Liver (tissue), 7 donors: ENCODE measurements at regions not wholly inside any gene's neighbourhood (a gene's known extent, or its start where the extent isn't known, plus 50 kb on each side); places are given as distances from the start of the nearest gene placed in this dataset.
"Not testable (repeated sequence)": the region's sequence is repeated elsewhere in the genome, so short reads cannot be mapped to it uniquely, and the experiment has no call there.

Source experiments
- DNase-seq: peaks from one replicate; pipeline ENCODE4 v3.0.0-alpha.2; 2017; ENCODE audit warnings: low spot score
- H3K27ac ChIP-seq, 2 donors: one replicate each; pipeline ENCODE4 v1.7.0; 2013; ENCODE audit warnings: inconsistent platforms in 2 of 2, low read length in 2 of 2, control low read depth in 1 of 2, low read depth in 1 of 2, mild to moderate bottlenecking in 1 of 2
- H3K27me3 ChIP-seq, 4 donors: one replicate each; pipeline versions ENCODE4 v1.6.1 to v1.7.0; 2013; ENCODE audit warnings: low read length in 3 of 4, inconsistent platforms in 1 of 4, mild to moderate bottlenecking in 1 of 4, moderate library complexity in 1 of 4; ENCODE audit not compliant: control insufficient read depth in 4 of 4, insufficient read depth in 4 of 4
- H3K36me3 ChIP-seq, 4 donors: one replicate each; pipeline versions ENCODE4 v1.6.1 to v1.7.0; 2013; ENCODE audit warnings: low read length in 3 of 4, mild to moderate bottlenecking in 3 of 4, low read depth in 1 of 4, moderate library complexity in 1 of 4; ENCODE audit not compliant: control insufficient read depth in 4 of 4, insufficient read depth in 3 of 4
- H3K4me1 ChIP-seq, 4 donors: one replicate each; pipeline versions ENCODE4 v1.6.1 to v1.7.0; 2013; ENCODE audit warnings: low read length in 3 of 4, mild to moderate bottlenecking in 3 of 4, moderate library complexity in 1 of 4; ENCODE audit not compliant: control insufficient read depth in 4 of 4, insufficient read depth in 4 of 4
- H3K4me3 ChIP-seq, 3 donors: one replicate each; pipeline versions ENCODE4 v1.6.1 to v1.7.0; 2013; ENCODE audit warnings: low read length in 3 of 3, control low read depth in 1 of 3, low read depth in 1 of 3, mild to moderate bottlenecking in 1 of 3
- H3K9ac ChIP-seq, 2 donors: one replicate each; pipeline ENCODE4 v1.7.0; 2013; ENCODE audit warnings: low read length in 2 of 2, mild to moderate bottlenecking in 2 of 2, moderate library complexity in 2 of 2, control low read depth in 1 of 2, low read depth in 1 of 2
- H3K9me3 ChIP-seq, 4 donors: one replicate each; pipeline versions ENCODE4 v1.6.1 to v1.7.0; 2013; ENCODE audit warnings: low read length in 3 of 4; ENCODE audit not compliant: control insufficient read depth in 4 of 4
- RAD21 ChIP-seq, 2 donors: IDR thresholded peaks; 2 replicates each; pipeline ENCODE4 v1.6.1; 2016; ENCODE audit warnings: antibody characterized with exemption in 2 of 2, mild to moderate bottlenecking in 2 of 2
- TAF1 ChIP-seq: conservative IDR thresholded peaks from 2 replicates; pipeline ENCODE4 v1.6.1; 2016; ENCODE audit warnings: antibody characterized with exemption, mild to moderate bottlenecking
- whole genome bisulfite sequencing: extraction: QIAGEN DNeasy Blood & Tissue Kit; methylation state at CpG from one replicate; pipeline ENCODE4 v1.1.7; 2013; 5-methylcytosine and 5-hydroxymethylcytosine counted together
- donor health status: healthy.
- donor health status: healthy.
- donor health status: healthy.
- donor health status: healthy.

- TF ChIP-seq RAD21 (IDR thresholded peaks at IDR 0.05) (no peak), TAF1 (no peak)
These were observed 100.2 kb upstream of the OR4C13 start (continued) for GRCh38 chr11:49851971-49852389.

- not testable (repeated sequence) for H3K27ac ChIP-seq, H3K9me3 ChIP-seq, H3K4me3 ChIP-seq, H3K27me3 ChIP-seq, H3K36me3 ChIP-seq, DNase-seq, H3K9ac ChIP-seq, H3K4me1 ChIP-seq
- 61% methylated on average over 6 of the region's 6 CpGs for WGBS
These were observed 63.3 kb upstream of the OR4C13 start for GRCh38 chr11:49888875-49889274.

- H3K27me3 ChIP-seq, H3K9me3 ChIP-seq, H3K27ac ChIP-seq, H3K36me3 ChIP-seq, H3K4me1 ChIP-seq, H3K4me3 ChIP-seq, H3K9ac ChIP-seq, DNase-seq: not testable (repeated sequence)
- WGBS, result 26% methylated on average over 57 of the region's 57 CpGs
These were observed 60.1 kb upstream of the OR4C13 start for GRCh38 chr11:49891910-49892671.

GRCh38 chr11:49893442-49893841, 58.7 kb upstream of the OR4C13 start:
- H3K9me3 ChIP-seq, result peaks cover 0 to 10% (median 2%) of the 10 kb centered on the region in 4 donors
- DNase-seq, H3K27ac ChIP-seq, H3K36me3 ChIP-seq, H3K4me3 ChIP-seq, H3K27me3 ChIP-seq, H3K9ac ChIP-seq, H3K4me1 ChIP-seq: not testable (repeated sequence)
- WGBS, result 79% methylated on average over 29 of the region's 29 CpGs
